GM21717 (cell line): ENCODE measurements at regions not wholly inside any gene's neighbourhood (a gene's known extent, or its start where the extent isn't known, plus 50 kb on each side); places are given as distances from the start of the nearest gene placed in this dataset.
"Not testable (repeated sequence)": the region's sequence is repeated elsewhere in the genome, so short reads cannot be mapped to it uniquely, and the experiment has no call there.

Experiments used
- ATAC-seq: cut with Tn5 transposase; IDR thresholded peaks from one replicate; pipeline ENCODE4 v1.9.1; 2021; ENCODE audit warnings: mild to moderate bottlenecking, moderate library complexity; ENCODE audit not compliant: unreplicated experiment

DNA sequence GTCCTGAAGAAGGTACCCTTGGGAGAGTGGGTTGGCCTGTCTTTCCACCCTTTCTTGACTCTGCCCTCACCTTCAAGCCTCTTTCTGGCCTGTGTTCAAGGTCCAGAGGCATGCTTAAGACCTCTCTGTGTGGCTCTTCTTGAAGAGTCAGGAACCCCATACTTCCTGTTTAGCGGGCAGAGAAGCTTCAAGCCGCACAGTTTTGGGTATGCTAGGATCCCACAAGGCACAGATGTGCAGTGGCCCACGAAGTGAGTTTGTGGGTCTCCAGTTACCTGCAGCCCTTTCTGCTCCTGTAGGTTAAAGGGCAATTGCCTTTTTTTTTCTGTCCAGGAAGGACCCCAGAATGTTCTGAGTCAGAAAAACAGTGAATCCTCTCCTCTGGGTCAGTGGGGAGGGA, 87.4 kb upstream of the FCGR1A start:
- not testable (repeated sequence) for ATAC-seq

DNA sequence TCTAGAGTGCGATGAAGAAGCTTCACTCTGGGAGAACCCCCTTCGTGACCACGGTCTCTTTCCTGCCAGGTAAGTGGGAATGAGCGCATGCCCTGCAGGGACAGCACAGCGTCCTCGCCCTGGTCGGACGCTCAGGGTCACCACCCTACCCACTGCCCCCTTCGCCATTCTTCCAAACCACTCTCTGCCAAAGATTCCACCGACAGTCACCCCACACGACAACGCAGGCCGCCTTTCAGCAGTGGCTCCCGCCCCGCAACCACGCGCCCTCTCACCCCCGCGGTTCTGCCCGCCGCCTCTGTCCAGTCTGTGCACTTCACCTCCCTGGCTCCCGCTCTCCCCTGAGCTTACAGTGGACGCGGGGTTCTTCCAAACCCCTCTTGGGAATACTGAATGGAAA, 82.3 kb upstream of the FCGR1A start:
- ATAC-seq, result not testable (repeated sequence)

DNA sequence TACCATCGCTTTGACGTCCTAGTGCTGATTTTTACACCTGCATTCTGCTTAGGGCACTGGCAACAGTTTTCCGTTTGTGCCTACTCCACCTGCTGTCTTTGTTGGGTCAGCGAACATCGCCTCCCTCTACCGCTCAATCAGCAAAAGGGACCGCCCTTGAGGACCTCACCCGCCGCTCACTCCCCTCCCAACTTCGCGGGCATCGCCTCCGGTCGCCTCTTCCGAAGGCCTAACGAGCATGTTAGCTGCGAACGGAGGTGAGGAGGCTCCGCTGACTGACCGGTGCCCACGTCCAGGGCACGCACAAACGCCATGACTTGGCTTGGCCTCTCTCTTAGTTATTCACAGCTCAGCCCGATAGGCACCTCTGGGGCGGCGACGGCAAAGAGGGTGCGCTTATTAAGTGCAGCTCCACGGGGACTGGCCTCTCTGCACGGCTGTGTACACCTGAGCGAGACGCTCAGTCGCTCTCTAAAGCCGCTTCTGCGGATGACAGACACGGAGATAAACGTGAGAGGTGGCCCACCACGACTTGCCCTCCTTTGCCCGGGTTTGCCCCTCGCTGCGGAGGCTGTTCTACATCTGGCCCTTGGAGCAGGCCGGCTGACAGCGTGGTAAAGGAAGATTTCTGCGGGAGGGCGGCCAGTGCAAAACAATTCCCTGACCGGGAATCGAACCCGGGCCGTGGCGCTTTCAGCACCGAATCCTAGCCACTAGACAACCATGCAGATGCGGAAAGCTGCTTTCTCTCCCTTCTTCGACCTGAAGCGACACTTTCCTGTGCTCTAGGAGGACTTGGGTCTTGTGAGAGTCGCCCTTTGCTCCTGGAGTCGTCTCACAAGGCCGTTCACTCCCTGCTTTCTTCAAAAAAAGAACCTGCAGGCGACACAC, 81.6 kb upstream of the FCGR1A start:
- ATAC-seq, result not testable (repeated sequence)

DNA sequence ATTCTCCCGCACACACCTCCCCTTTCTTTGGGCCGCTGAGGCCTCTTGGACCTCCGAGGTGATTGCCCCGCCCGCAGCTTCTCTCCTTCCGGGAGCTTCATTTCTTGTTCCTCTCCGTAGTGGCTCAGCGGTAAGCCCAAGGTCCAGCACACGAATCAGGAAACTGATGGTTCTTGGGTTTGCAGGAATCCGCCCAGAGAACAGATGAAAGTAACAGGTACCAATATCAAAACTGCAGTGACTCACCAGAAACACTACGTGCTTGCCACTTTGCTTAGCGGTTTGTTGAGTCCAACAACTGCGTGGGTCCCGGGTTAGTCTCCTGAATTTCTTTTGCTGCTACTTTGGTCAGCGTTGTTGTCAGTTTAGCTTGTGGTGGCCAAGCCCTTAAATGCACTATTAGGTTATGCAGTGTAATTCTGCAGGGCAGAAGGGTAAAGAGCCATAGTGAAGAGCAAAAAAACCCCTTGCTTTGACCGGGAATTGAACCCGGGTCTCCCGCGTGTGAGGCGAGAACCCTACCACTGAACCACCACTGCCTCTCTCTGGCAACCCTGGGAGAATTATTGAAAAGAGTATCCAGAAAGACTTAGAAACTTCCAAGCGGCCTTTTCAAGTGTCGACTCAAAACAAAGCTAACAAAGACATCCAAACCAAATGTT, 74.2 kb upstream of the FCGR1A start:
- ATAC-seq, result peak; percentile 91

DNA sequence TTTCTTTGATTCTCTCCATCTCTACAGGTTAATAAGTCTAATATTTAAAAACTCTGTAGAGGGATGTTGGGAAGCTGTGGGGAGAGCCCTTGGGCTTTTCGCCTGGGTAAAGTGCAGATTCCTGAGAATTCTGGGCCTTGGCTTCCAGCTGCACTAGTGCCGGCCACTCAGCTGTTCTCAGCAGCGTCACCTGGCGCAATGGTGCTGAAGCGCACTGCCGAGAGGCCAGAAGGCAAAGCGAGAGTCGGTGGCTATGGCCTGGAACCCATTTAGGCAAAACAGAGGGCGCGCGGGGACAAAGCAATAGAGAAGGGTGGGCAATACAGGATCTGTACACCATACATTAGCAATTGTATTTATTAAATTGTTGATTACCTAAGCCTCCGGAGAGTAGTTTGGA, 70.8 kb upstream of the FCGR1A start:
- not testable (repeated sequence) for ATAC-seq

DNA sequence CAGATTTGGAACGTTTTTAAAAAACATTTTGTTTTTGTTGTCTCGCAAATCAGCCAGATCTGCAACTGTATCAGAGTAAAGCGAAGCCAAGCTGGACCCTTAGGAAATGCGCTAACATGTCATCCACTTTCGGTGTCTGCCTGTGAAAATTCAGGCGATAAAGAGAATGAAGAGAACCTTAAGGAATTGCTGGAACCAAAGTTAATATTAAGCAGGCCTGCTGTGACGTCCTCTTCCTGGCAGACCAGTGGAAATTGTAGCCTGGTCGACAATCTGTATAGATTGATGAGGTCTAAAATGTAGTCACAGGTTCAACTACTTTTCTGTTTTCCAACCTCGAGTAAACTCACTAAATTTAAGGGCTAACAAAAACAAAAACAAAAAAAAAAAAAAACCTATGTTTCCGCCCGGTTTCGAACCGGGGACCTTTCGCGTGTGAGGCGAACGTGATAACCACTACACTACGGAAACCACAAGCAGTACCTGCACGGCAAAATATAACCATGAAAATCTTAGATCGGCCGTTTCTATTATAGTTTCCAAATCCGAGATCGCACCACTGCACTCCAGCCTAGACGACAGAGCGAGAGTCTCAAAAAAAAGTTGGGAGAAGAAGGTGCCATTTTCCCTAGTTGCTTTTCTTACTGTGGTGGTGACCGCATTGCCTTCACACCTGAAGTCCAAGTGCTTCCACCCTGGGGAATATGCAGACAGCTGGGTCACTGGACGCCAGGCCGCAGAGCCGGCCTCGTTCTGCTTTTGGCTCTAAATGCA, 70.2 kb upstream of the FCGR1A start:
- not testable (repeated sequence) for ATAC-seq

DNA sequence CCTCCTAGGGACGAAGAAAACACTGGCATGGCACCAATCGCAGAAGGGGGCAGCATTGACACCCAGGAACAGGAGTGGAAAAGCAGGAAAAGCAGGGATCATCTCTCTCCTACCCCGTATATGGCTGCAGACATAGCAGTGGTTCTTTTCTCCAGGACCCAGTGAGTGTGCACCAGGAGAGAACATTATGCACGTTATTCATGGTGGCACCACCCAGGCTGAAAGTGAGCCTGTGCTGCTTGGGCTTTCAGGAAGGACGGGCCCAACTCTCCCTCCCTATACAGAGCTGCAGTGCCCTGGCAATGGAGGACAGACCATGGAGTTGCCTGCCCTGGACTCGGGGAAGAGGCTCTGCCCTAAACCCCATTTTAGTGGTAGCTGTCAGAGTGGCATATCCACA, 69.0 kb upstream of the FCGR1A start:
- not testable (repeated sequence) for ATAC-seq

DNA sequence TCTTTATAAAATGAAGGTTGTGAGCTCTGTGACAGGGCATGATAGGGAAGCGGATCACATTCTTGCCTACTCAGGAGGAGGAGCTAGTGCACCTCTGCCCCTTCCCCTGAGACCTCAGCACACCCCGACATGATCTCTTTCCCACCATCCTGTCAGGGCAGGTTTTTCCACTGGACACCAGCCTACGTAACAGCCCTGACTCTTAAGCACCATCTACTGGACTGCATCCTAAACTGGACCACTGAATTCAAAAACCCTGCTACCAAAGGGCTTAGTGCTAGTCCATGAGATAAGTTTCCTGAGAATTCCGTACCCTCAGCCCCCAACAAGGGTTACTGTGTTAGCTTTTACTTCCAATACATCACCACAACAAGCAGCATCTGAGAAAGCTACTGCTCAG, 68.5 kb upstream of the FCGR1A start:
- ATAC-seq, result not testable (repeated sequence)

DNA sequence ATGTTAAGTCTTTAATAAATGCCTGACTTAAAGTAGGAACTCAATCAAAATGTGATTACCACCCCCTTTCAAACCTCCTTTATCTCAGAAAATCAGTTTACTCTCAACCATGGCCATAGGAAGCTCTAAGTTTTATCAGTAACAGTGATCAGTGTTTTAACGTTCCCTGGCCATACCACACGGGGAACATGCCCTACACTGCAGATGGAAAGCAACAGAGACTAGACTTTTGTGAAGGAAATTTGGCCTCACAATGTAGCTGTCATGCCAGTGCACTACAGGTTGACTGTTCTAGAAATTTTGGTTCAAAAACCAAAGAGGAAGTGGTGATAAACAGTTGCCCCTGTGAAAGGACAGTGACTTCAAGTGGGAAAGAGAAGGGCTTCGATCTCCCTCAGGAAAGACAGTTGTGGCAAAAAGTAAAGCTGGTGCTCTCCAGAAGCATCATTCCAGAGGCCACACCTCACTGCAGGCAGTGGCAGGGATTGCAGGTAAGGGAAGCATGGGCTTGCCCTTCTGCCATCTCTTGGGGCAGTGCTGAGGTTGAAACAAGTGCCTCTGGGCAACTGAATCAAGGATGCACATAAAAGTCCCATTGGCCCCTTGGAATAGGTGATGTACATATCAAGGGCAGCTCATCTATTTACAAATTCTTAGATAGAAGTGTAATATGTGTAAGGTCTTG, 57.7 kb upstream of the FCGR1A start:
- not testable (repeated sequence) for ATAC-seq

DNA sequence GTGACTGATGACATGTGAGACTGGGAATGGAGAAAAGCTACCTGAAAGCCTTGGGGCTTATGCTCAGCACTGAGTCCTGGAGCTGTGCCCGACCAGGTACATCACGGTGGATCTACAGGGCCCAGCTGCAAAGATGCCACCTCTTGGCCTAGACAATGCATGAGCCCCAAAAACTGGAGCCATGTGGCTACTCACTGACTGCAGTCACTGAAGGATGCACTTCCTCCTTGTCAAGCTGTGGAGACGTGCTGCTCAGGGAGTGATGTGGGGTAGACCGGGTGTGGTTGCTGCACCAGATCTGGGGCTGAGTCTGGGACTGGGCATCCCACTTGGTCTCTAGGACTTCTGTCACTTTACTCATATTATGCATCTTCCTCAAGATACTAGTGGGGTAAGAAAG, 55.8 kb upstream of the FCGR1A start:
- ATAC-seq, result not testable (repeated sequence)

DNA sequence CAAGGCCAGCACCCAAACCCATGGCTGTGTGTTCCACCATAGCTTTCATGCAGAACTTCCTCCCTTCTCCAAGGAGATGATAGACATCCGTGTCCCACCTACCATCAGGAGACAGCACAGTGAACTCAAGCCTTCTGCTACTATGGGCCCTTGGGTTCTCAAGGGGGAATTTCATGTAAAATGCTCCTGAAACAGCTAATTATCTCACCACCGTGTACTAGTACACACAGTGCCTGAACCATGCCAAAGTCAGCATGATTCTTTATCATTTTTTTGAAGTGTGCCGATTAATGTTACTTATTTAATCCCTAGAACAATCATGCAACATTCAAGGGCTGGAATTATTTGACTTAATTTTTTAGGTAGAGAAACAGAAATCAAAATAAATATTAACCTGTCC, 53.9 kb upstream of the FCGR1A start:
- not testable (repeated sequence) for ATAC-seq
